ENCODE measurements at regions not wholly inside any gene's neighbourhood (a gene's known extent, or its start where the extent isn't known, plus 50 kb on each side); places are given as distances from the start of the nearest gene placed in this dataset.
A peak's percentile ranks its signal among the peaks of the same experiment; 100 is the strongest.

DNA sequence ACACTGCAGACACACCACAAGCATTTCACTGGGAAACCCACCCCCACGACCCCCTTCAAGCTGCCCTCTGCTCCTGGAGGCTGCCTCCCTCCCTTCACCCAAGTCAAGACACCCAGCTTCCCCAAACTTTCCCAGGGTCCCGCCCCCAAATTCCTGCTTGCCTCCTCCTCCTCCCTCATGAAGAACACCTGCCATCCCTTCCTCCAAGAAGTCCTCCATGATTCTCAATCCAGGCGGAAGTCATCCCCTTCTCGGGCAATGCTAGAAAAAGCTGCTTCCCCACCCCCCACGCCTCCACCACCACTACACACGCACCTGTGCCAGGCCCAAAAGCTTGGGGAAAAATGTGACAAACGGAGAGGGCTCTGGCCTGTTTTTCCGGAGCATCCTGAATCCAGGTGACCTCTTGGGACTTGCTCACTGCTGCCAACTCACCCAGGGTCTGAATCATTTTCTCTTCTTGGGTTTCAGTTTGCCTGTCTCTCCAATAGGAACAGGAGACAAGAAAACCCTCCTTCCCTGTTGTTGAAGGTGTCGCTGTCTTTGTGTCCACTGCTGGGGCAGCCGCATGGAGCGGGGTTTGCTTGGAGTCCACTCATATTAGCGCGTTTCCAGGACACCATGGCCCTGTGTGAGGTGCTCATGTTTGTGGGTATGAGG lies 101.0 kb upstream of the CASZ1 start:
- no peak for DNase-seq

DNA sequence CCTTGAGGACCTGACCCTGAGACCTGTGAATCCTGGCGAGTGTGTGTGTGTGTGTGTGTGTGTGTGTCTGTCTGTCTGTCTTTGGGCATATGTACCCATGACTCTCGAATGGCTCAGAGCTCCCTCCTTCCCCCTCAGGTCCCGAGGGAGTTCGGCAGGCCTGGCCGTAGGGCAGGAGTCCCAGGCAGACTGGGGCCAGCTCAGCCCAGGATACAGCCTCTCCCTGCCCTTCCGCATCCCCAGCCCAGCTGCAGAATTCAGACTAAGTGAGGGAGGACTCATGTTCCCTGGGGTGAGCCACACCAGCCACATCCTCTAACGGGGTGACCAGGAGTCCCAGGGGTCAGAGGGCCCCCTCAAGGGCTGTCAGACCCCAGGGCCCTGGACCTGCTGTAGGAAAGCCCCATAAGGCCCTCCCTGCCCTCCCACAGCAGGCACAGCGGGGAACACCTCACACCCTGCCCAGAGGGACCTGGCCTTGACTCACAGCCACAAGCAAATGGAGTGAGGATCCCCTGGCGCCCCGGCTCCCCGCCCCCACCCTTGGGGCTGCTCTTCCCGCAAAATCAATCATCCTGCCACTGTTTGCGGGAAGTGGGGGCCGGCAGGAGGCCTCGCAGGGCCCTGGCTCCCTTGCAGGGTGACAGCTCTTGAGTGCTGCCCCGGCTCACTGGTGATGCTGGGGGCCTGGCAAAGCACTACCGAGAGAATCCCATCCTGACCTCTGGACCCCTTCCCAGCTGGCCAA lies 101.7 kb upstream of the CASZ1 start:
- DNase-seq = no peak

DNA sequence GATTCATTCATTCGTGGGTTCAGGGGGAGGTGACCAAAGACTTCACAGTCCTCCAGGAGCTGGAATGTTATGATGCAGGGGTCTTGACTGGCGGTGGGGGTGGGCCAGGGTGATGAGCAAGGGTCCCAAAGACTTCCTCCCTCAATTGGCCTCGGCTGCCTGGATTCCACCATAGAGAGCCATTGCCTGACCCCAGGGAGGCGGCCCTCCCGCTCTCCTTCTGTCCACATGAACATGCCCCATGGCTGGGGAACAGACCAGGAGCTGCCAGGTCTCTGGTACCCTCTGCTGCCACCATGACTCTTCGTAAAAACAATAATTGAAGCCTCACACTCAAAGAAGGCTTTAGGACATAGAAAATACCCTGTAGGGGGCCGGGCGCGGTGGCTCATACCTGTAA lies 102.5 kb upstream of the CASZ1 start:
- no peak for DNase-seq

DNA sequence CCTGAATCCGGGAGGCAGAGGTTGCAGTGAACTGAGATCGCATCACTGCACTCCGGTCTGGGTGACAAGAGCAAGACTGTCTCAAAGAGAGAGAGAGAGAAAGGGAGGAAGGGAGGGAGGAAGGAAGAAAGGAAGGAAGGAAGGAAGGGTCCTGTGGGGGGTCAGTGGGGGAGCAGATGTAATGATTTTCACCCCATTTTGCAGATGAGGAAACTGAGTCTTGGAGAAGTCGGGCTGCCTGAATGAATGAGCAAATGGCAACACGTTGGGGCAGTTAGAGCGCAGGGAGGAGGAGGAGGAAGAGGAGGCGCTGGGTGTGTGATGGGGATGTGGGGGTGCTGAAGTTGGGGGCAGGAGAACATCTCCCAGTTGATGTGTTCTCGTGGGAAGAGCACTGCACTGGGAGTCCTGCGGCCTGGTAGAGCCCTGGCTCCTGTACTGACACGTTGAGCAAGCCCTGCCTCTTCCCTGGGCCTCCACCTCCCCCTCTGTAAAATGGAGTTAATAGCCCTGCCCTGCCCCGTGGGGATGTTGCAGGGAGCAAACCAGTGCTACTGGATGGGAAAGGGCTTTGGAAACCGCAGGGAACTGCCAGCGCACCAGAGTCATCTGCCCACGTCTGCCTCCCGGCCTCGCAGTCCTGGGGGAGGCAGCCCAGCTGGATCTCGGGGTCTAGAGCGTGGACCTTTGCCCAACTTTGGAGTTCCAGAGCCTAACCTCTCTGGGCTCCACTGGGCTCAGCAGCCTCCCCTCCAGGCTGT lies 103.2 kb upstream of the CASZ1 start:
- DNase-seq = no peak

DNA sequence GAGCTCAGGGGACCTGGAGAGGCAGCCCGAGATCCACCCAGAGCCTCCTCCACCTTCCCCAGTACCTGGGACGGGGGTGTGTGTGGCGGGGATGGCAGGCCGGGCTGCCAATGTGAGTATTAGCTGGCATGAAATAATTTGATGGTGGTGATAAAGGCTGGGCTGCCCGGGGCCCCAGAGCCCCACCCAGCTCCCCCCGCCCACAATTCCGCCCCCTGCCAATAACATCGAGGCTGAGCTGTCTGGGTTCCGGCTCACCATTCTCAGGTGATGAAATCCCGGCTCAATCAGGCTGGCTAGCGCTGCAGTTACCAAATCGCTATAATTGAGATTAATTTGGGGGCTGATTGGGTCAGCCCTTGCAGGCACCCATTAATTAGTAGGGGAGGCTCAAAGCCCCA lies 103.8 kb upstream of the CASZ1 start:
- DNase-seq = no peak

DNA sequence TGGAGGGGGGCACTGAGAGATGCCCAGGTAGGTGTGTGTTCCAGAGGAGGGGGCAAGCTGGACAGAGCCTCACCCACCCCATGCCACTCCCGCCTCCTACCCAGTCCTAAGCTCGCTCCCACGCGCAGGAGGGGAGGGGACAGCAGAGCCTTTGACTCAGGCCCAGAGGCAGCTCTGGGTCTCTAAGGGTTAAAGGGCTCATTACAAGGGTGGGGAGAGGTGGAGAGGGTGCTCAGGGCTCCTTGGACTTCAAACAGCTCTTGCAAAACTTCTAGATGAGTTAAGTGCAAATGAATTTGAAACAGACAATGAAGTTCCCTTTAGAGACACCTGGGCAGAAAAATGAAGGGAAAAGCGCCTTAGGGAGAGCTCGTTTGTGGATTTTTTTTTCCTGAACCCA lies 104.2 kb upstream of the CASZ1 start:
- DNase-seq = no peak

DNA sequence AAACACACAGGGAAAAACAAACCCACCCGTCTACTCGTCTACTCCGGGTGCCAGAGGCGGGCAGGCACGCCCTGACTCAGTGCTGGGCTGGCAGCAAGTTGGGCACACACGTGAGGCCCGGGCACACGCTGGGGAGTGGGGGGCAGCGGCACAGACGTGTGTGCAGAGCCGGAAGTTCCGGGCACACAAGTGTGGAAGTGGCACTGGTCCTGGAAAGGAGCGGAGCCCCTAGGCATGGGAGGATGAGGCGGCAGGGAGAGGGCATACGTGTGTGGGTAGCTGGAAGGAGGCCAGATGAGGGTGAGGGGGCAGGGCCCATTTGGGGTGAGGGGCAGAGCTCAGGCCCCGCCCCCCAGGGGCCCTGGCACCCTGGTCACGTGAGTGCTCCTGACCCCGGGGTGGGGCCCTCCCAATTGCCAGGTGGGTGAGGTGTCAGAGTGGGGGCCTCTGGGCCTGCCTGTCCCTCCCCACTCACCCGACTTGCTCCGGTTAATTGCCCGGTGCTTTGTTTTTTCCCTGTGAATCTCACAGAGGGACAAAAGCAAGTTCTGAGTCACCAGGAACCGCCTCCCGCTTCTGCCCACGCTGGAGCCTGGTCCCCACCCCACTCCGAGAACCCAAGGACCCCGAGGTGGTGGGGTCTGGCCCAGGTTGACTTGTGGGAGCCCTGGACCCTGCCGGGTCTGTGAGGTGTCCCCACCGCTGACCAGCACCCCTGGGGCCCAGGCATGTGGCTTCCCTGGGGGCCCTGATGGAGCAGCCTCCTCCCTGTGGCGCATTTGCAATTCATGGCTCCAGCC lies 104.8 kb upstream of the CASZ1 start:
- no peak for DNase-seq

DNA sequence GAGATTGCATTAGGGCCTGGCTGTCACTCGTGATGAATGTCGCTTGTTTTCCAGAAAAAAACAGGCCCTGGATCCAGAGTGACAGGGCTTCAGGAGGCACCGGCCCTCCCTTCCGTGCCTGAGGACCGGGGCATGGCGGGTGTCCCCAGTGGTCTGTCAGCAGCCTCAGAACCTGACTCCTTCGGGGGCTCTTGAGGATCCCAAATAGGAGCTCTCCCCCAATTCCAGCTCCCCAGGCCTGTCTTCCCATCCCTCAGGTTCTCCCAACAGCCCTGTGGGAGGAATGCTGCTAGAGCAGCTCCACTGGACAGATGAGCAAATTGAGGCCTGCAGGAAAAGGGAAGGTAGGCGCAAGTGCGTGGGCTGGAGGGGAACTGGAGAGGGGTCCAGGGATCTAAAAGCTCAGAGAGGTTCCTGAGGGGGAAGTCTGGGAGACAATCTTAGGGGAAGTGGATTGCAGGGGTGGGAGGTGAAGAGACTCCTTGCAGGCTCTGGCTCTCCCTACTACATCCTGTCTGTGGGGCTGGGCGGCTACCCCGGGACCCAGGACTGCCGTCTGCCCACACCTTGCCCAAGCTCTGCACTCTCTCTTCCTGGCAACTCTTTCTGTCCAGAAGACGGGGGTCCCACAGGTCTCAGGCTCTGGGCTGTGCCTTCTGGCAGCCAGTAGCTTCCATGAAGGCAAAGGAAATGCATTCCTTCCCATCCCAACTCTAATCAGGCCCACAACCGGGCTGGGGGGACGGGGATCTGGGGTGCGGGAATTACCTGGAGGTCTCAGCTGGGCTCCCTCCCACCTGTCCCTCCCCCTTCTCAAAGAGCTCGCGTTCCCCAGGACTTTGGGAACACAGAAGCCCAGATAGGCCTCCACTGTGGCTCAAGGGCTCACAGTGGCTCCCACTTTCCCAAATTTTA lies 105.7 kb upstream of the CASZ1 start:
- no peak for DNase-seq

DNA sequence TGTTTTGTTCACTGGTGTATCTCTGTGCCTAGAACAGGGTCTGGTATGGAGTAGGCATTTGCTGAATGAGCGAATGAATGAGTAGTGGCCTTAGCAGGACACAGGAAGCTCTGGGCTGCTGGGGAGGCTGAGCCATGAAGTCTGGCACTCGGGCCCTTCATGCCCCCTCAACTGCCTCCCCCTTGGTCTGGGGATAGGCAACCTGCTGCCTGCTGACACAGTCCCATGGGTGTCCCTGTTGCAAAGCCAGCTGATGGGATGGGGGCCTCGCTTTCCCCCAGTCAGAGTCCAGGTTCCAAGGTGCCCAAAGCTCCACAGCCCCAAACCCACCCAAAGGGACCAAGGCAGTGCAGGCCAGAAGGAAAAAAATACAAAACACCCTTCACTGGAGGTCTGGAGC lies 107.0 kb upstream of the CASZ1 start:
- no peak for DNase-seq

DNA sequence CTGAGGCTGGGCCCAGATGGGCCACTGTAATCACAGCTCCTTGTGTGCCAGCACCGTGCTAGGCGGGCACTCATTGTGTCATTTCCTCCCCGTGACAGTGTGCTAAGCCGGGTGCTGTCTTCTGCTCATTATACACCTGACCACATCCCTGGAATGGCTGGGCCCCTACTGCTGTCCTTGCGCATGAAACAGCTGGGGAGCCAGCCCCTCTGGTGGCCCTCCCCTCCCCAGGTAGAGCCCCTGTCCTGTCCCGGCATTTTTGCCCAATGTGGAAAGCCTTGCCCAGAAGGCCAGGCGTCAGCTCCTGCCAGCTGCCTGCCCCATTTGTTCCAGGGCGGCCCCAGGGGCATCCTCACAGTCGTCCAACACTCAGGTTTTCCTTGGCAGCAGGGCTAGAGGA lies 107.4 kb upstream of the CASZ1 start:
- no peak for DNase-seq

DNA sequence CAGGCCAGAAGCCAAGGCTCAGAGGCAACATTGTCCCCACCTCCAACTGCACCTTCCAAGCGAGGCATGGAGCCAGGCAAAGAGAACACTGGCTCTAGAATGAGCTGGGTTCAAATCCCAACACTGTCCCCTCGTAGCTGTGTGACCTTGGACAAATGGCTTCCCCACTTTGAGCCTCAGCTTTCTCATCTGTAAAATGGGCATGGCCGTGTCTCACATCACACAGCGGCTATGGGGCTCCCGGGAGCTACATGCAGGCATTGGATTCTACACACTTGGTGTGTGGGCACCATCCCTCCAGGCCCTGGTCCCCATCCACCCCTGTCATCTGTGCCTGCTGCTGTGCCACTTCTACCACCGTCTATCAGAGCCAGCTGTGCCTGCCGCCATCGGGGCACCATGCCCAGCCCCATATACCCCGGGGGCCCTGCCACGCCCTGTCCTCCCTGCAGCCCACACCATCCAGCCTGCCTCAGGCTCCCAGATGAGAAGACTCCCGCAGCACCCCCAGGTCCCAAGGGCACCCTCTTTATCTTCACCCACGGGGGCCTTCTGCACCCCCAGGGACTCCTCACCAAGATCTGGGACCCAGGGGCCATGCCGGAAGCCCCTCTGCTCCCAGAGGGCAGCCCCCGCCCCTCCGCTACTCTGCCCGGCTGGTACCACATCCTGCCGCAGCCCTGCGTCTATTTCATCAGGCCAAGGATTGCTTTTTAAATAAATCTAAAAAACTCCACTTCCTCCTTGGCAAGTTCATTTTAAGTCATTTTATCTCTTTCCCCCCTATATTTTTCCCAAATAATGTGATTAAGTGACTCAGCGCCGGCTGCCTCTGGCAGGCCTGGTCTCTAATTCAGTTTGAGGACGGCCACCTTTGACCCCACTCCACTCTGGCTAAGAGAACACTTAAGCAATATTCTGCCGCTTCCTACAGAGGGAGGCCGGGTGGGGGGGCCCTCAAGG lies 107.8 kb upstream of the TARDBP start:
- peak; percentile 79 to 88 for DNase-seq

DNA sequence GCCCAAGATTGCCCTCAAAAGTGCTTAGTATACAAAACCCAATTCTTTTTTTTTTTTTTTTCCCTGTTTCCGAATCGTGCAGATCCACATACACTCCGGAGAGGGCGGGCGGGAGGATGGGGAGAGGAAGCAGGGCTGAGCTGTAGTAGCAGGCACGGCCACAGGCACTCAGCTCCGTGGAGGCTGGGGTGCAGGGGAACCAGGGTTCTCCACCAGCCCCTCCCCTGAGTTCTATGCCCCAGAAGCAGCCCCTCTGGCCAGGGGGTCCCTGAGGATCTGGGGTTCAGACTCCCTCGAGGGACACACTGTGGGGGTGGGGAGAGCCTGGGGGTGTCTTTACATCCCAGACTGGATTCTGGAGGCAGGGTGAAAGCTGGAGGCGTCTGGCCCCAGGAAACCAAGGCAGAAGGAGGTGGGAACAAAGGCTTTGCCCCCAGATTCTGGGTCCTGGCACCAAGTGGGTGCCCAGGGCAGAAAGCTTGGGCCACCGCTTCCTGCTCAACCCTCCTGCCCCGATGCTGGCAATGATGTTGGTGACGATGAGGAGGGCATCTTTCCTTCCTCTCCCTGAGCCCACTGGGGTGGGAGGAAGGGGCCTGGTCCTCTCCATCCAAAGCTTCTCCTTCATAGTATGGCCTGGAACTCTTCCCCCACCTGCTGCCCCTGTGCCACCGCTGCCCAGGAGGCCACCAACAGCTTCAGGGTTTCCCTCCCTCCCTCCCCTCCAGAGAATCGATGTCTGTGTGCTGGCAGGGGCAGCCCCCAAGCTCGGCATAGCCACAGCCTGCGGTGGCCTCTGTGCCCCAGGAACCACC lies 106.4 kb upstream of the TARDBP start:
- DNase-seq = no peak

DNA sequence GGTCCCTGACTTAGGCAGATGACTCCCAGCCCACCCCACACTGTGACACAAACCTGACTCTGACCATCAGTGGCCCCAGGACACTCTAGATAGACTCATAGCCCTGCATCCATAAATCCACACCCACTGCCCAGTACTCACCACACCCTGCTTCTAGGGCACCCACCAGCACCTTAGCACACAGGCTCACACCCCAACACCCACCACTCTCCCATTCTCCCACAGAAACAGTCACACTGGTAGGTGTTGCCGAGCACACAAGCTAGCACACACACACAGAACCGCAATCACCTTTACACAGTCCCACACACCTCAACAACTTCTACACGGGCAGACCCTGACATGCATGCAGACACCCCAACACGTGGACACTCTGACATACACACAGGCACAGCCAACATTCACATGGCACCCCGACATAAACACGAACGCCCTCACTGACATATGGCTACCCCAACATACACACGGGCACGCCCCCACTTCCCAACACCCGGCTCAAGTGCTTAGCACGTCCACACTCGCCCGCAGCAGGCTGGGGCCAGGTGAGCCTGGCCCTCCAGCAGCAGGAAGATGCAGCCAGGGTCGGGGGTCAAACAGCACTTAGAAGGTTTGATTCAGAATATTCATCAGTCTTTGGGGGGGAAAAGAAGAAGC lies 105.5 kb upstream of the TARDBP start:
- no peak for DNase-seq

DNA sequence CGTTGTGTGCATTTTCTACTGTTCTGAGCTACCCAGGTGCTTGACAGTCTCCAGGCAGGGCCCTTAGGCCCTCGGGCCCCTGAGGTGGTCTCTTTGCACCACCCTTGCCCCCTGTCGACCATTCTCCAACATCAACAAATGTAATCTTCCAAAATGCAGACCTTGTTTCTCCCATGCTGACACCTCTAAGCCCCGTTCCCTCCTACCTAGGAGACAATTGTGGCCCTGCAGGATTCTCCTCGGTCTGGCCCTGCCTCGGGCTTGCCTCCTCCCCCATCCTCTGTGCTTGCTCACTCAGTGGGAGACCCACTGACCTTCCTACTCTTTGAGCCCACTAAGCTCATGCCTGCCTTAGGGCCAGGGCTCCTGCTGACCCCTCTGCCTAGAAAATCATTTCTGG lies 104.2 kb upstream of the TARDBP start:
- no peak for DNase-seq

DNA sequence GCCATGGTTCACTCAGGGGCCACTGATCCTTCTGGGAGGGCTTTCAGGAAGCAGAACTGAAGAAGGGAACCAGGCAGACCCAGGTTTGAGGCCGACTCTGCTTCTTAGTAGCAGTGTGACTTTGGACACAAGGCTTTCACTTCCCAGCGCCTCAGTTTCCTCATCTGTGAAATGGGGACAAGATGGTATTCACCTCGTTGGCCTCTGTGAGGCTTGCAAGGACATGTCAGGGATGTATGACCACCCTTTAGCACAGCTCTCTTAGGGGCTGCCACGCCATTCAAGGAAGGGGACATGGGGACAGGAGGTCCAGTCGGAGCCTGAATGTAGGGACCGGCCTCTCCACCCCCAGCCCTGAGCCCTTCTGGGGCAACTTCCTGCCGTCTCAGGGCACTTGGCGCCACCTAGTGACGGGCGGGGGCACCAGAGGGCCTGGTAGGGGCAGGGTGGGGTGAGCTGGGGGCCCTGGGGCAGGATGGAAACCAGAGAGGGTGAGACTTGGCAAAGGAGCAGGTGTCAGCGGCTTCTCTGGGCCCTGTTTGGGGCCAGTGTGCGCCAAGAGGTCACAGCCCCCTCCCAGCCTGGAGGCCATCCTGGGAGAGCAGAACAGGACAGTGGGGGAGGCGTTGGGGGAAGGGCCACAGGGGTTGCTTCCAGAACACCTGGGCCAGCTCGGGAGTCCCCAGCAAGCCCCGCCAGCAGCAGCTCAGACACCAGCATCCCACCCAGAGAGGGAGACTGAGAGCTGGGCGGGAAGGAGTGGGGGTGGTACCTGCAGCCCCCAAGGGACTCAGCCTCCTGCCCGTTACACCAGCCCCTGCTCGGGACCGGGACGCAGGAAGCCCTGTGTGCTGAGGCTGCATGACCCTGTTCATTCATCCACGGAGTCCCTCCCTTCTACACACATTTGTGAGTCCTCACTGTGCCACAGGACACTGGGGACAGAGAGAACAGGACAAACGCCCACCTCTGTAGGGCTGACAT lies 102.5 kb upstream of the TARDBP start:
- no peak for DNase-seq

DNA sequence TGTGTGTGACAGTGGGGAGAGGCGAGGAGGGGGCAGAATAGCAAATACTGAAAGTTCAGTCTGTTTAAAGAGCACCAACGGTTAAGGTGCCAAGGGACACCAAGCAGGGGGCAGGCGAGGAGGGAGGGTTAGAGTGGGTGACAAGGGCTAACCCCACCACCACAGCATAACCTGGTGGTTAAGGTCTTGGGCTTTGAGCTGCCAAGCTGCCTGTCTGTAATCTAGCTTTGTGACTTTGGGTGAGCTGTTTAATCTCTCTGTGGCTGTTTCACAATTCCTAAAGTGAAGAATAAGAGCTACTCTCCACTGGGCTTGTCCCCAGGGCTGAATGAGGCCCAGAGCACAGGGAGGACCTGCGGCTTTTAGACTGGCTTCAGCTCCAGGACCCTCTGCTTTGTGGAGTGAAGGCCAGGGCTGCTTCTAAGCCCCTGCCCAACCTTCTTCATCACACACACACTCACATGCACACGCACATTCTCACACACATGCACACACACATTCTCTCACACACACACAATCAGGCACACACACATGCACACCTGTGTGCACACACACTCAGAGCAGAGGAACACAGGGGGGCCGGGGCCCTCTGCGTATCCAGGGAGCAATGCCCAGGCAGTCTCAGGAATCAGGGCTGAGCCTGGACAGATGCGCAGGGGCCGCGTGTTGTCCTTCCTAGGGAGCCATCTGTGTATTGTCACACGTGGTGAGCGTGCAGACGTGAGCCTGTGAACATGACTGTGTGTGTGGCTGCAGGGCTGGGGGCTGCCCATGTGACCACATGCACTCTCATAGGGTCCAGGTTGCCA lies 101.6 kb upstream of the TARDBP start:
- DNase-seq = no peak

Data from right lung (tissue), 2 donors.